ENCODE measurements at regions not wholly inside any gene's neighbourhood (a gene's known extent, or its start where the extent isn't known, plus 50 kb on each side); places are given as distances from the start of the nearest gene placed in this dataset.

DNA sequence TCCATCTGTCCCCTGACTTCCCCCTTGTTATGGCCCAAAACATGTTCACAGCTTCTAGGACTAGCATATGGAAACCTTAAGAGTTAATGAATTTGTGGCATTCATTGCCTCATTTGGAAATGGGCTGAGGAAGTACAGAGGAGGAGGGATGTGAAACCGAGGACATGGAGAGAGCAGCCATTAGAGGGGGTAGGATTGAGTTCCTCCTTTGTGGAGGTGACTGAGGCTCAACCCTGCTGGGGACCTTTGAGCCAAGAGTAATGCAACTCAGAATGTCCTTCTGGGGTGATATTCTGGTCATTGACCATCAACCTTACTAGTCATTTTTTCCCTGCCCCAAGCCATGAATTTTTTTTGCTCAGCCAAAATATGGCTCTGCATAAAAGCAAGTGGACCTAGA, 109.4 kb downstream of the ZNF518B start:
- H3K27ac ChIP-seq (ENCODE audit: low read depth, low read length), result no peak overlapping the region
- no CpG with 5 or more reads among the region's 1 CpG for WGBS (ENCODE audit: extremely low coverage, insufficient coverage, insufficient read length)
- no peaks in the 10 kb centered on the region for H3K79me2 ChIP-seq (ENCODE audit: control insufficient read depth, insufficient read depth, low read length, poor library complexity)
- no peak overlapping the region for H2AFZ ChIP-seq (ENCODE audit: insufficient read depth, low read length, poor library complexity)
- peak overlapping the region; percentile 28 for H2BK12ac ChIP-seq (ENCODE audit: low read length)
- H4K8ac ChIP-seq (ENCODE audit: low read depth, low read length), result no peak overlapping the region
- H3K4ac ChIP-seq (ENCODE audit: low read depth, low read length), result no peak overlapping the region
- H3K4me2 ChIP-seq (ENCODE audit: low read length), result no peak overlapping the region
- H3K4me3 ChIP-seq (ENCODE audit: low read depth, low read length), result no peak overlapping the region
- peaks cover 30% of the 10 kb centered on the region for H3K79me1 ChIP-seq (ENCODE audit: low read length)
- H4K91ac ChIP-seq (ENCODE audit: low read depth, low read length), result peak overlapping the region; percentile 69
- DNase-seq, result no peak
- no peak overlapping the region for H3K23ac ChIP-seq (ENCODE audit: low read length)
- H3K4me1 ChIP-seq (ENCODE audit: control insufficient read depth in 1 of 2, insufficient read depth in 2 of 2, low read length in 2 of 2), result peaks cover 10 to 19% of the 10 kb centered on the region in 2 experiments
- no peak overlapping the region for H2AK5ac ChIP-seq (ENCODE audit: low read length)
- H3K18ac ChIP-seq (ENCODE audit: low read length), result no peak overlapping the region
- no peaks in the 10 kb centered on the region for H3K36me3 ChIP-seq (ENCODE audit: control insufficient read depth in 1 of 2, insufficient read depth in 2 of 2, low read length in 2 of 2)
- no peak overlapping the region for H4K12ac ChIP-seq (ENCODE audit: low read depth, low read length)
- peak overlapping the region; percentile 6 for H2BK5ac ChIP-seq (ENCODE audit: low read depth, low read length, poor library complexity)
- no peak overlapping the region for H3K9ac ChIP-seq (ENCODE audit: low read length)
- no peak overlapping the region for H3K14ac ChIP-seq (ENCODE audit: low read length)
- no peak overlapping the region for H2BK120ac ChIP-seq (ENCODE audit: insufficient read depth, low read length, poor library complexity)
- no peaks in the 10 kb centered on the region for H3K27me3 ChIP-seq (ENCODE audit: insufficient read depth, low read length)
- no peaks in the 10 kb centered on the region for H3K9me3 ChIP-seq (ENCODE audit: insufficient read depth, low read depth, low read length)

DNA sequence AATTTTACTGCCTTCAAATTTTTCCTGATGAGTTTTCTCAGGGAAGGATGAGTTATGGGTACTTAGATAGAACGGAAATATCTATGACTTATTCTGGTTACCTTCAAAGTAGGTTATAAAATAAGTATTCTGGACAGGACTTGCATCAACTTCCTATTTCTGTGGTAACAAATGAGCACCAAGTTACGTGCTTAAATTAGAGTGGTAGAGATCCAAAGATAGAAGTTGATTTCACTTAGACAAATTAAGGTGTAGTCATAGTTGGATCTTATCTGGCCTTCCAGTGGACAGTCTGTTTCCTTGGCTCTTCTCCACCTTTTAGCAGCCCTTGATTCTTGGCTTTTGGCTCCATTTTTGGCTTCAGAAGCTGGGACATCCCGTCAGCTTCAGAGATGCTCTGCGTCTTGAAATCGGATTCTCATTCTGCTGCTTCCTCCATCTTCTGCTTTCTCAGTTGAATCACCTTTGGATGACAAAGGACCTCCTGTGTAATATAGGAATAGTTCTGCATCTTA, 109.9 kb downstream of the ZNF518B start:
- Histone ChIP-seq H4K91ac (ENCODE audit: low read depth, low read length) (no peak overlapping the region), H4K12ac (ENCODE audit: low read depth, low read length) (no peak overlapping the region), H3K9ac (ENCODE audit: low read length) (no peak overlapping the region), H3K79me1 (ENCODE audit: low read length) (peaks cover 28% of the 10 kb centered on the region), H2BK5ac (ENCODE audit: low read depth, low read length, poor library complexity) (no peak overlapping the region), H3K27me3 (ENCODE audit: insufficient read depth, low read length) (no peaks in the 10 kb centered on the region), H3K9me3 (ENCODE audit: insufficient read depth, low read depth, low read length) (no peaks in the 10 kb centered on the region), H3K4me1 (ENCODE audit: control insufficient read depth in 1 of 2, insufficient read depth in 2 of 2, low read length in 2 of 2) (peaks cover 10 to 19% of the 10 kb centered on the region in 2 experiments), H3K18ac (ENCODE audit: low read length) (no peak overlapping the region), H3K79me2 (ENCODE audit: control insufficient read depth, insufficient read depth, low read length, poor library complexity) (no peaks in the 10 kb centered on the region), H3K27ac (ENCODE audit: low read depth, low read length) (no peak overlapping the region), H3K4ac (ENCODE audit: low read depth, low read length) (no peak overlapping the region), H4K8ac (ENCODE audit: low read depth, low read length) (no peak overlapping the region), H3K4me2 (ENCODE audit: low read length) (no peak overlapping the region), H3K23ac (ENCODE audit: low read length) (no peak overlapping the region), H3K4me3 (ENCODE audit: low read depth, low read length) (no peak overlapping the region), H2AK5ac (ENCODE audit: low read length) (no peak overlapping the region), H2BK120ac (ENCODE audit: insufficient read depth, low read length, poor library complexity) (no peak overlapping the region), H3K14ac (ENCODE audit: low read length) (no peak overlapping the region), H2AFZ (ENCODE audit: insufficient read depth, low read length, poor library complexity) (no peak overlapping the region), H3K36me3 (ENCODE audit: control insufficient read depth in 1 of 2, insufficient read depth in 2 of 2, low read length in 2 of 2) (no peaks in the 10 kb centered on the region), H2BK12ac (ENCODE audit: low read length) (no peak overlapping the region)
- DNase-seq, result no peak
- WGBS (ENCODE audit: extremely low coverage, insufficient coverage, insufficient read length), result no CpG with 5 or more reads among the region's 5 CpGs

DNA sequence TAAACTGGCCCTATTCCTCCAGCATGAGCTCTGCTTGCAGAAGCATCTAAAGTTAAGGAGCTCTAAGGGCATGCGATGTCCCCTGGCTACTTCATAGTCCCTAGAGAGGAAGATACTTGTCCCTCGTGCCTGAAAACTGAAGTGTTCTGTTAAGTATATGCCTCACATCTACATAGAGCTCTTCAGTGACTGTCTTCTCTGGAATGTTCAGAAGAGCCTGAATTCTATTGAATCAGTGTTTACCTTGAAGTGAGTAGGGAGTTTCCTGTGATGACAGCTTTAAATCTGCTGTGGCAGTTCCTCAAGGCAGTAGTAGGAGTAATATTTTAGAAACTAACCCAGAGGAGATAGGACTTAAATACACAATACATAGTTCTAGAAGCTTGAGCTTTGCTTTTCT, 111.2 kb downstream of the ZNF518B start:
- Histone ChIP-seq H2BK5ac (ENCODE audit: low read depth, low read length, poor library complexity) (peak overlapping the region; percentile 42), H3K18ac (ENCODE audit: low read length) (peak overlapping the region; percentile 2), H4K91ac (ENCODE audit: low read depth, low read length) (peak overlapping the region; percentile 49), H2AK5ac (ENCODE audit: low read length) (peak overlapping the region; percentile 26), H3K79me1 (ENCODE audit: low read length) (peaks cover 26% of the 10 kb centered on the region), H2AFZ (ENCODE audit: insufficient read depth, low read length, poor library complexity) (no peak overlapping the region), H2BK12ac (ENCODE audit: low read length) (peak overlapping the region; percentile 5), H3K9ac (ENCODE audit: low read length) (no peak overlapping the region), H3K23ac (ENCODE audit: low read length) (no peak overlapping the region), H3K9me3 (ENCODE audit: insufficient read depth, low read depth, low read length) (no peaks in the 10 kb centered on the region), H3K14ac (ENCODE audit: low read length) (no peak overlapping the region), H4K12ac (ENCODE audit: low read depth, low read length) (no peak overlapping the region), H2BK120ac (ENCODE audit: insufficient read depth, low read length, poor library complexity) (peak overlapping the region; percentile 29), H3K79me2 (ENCODE audit: control insufficient read depth, insufficient read depth, low read length, poor library complexity) (no peaks in the 10 kb centered on the region), H4K8ac (ENCODE audit: low read depth, low read length) (peak overlapping the region; percentile 54), H3K27me3 (ENCODE audit: insufficient read depth, low read length) (no peaks in the 10 kb centered on the region), H3K36me3 (ENCODE audit: control insufficient read depth in 1 of 2, insufficient read depth in 2 of 2, low read length in 2 of 2) (no peaks in the 10 kb centered on the region), H3K4me3 (ENCODE audit: low read depth, low read length) (no peak overlapping the region), H3K4me2 (ENCODE audit: low read length) (no peak overlapping the region), H3K4ac (ENCODE audit: low read depth, low read length) (no peak overlapping the region), H3K27ac (ENCODE audit: low read depth, low read length) (peak overlapping the region; percentile 79), H3K4me1 (ENCODE audit: control insufficient read depth in 1 of 2, insufficient read depth in 2 of 2, low read length in 2 of 2) (peaks cover 10 to 19% of the 10 kb centered on the region in 2 experiments)
- peak; percentile 43 to 79 for DNase-seq
- WGBS (ENCODE audit: extremely low coverage, insufficient coverage, insufficient read length), result no CpG with 5 or more reads among the region's 2 CpGs

DNA sequence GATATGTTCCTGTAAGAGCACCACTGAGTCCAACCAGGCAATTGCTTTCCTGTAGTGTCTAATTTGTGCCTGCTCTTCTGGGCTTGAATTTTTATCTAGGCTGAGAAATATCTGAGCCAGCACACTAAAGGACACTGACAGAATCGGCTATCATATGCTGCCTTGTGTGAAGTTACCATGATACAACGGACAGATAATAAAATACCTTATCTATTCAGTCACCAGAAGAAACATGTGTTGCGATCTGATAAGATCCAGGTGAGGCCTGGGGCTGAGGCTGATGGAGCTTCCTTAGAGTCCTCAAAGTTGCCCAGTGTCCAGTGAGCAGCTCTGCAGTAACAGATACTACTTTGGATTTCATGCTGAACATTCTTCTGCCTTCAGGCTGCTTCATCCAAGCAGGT, 111.8 kb downstream of the ZNF518B start:
- Histone ChIP-seq H3K4me3 (ENCODE audit: low read depth, low read length) (no peak overlapping the region), H2AFZ (ENCODE audit: insufficient read depth, low read length, poor library complexity) (no peak overlapping the region), H3K9me3 (ENCODE audit: insufficient read depth, low read depth, low read length) (no peaks in the 10 kb centered on the region), H2AK5ac (ENCODE audit: low read length) (peak overlapping the region; percentile 6), H4K8ac (ENCODE audit: low read depth, low read length) (no peak overlapping the region), H3K9ac (ENCODE audit: low read length) (no peak overlapping the region), H4K12ac (ENCODE audit: low read depth, low read length) (no peak overlapping the region), H2BK120ac (ENCODE audit: insufficient read depth, low read length, poor library complexity) (peak overlapping the region; percentile 73), H3K27me3 (ENCODE audit: insufficient read depth, low read length) (no peaks in the 10 kb centered on the region), H3K36me3 (ENCODE audit: control insufficient read depth in 1 of 2, insufficient read depth in 2 of 2, low read length in 2 of 2) (no peaks in the 10 kb centered on the region), H2BK12ac (ENCODE audit: low read length) (peak overlapping the region; percentile 12), H3K18ac (ENCODE audit: low read length) (peak overlapping the region; percentile 60), H3K79me1 (ENCODE audit: low read length) (peaks cover 26% of the 10 kb centered on the region), H4K91ac (ENCODE audit: low read depth, low read length) (peak overlapping the region; percentile 49), H3K23ac (ENCODE audit: low read length) (no peak overlapping the region), H3K4me2 (ENCODE audit: low read length) (no peak overlapping the region), H3K79me2 (ENCODE audit: control insufficient read depth, insufficient read depth, low read length, poor library complexity) (no peaks in the 10 kb centered on the region), H3K4me1 (ENCODE audit: control insufficient read depth in 1 of 2, insufficient read depth in 2 of 2, low read length in 2 of 2) (peaks cover 10 to 19% of the 10 kb centered on the region in 2 experiments), H3K27ac (ENCODE audit: low read depth, low read length) (peak overlapping the region; percentile 79), H3K4ac (ENCODE audit: low read depth, low read length) (peak overlapping the region; percentile 24), H3K14ac (ENCODE audit: low read length) (peak overlapping the region; percentile 53), H2BK5ac (ENCODE audit: low read depth, low read length, poor library complexity) (peak overlapping the region; percentile 8)
- no CpG with 5 or more reads among the region's 3 CpGs for WGBS (ENCODE audit: extremely low coverage, insufficient coverage, insufficient read length)
- DNase-seq, result peak; percentile 96 to 98

All from trophoblast cell (in vitro differentiated cells and primary cell).